GM06990 (cell line): ENCODE measurements at regions not wholly inside any gene's neighbourhood (a gene's known extent, or its start where the extent isn't known, plus 50 kb on each side); places are given as distances from the start of the nearest gene placed in this dataset.

Source experiments
- DNase-seq: peaks from one replicate; pipeline ENCODE4 v3.0.0-alpha.2; 2011; ENCODE audit not compliant: insufficient read length; ENCODE audit errors: extremely low read depth
- H3K27me3 ChIP-seq: replicated peaks from 2 replicates; pipeline ENCODE4 v1.6.0; 2011; ENCODE audit warnings: low read length; ENCODE audit not compliant: control insufficient read depth, insufficient read depth
- H3K36me3 ChIP-seq: 2 replicates; pipeline ENCODE4 v1.5.1; 2011; ENCODE audit warnings: low read length; ENCODE audit not compliant: control insufficient read depth, insufficient read depth
- H3K4me3 ChIP-seq: replicated peaks from 2 replicates; pipeline ENCODE4 v1.5.1; 2011; ENCODE audit warnings: low read depth, mild to moderate bottlenecking, control low read depth, low read length
- CTCF ChIP-seq: IDR thresholded peaks from 2 replicates; pipeline ENCODE4 v1.5.1; 2011; ENCODE audit warnings: low read length, control low read depth, mild to moderate bottlenecking, inconsistent platforms; ENCODE audit not compliant: insufficient read depth, poor library complexity, severe bottlenecking

- no peaks in the 10 kb centered on the region for H3K27me3 ChIP-seq
- no peak overlapping the region for H3K4me3 ChIP-seq
- DNase-seq, result no peak
- no peak for TF ChIP-seq CTCF
- no peaks in the 10 kb centered on the region for H3K36me3 ChIP-seq
Measured at GRCh38 chr3:154003649-154004048, 117.5 kb upstream of the ARHGEF26 start.

GRCh38 chr3:154011036-154011435, 110.2 kb upstream of the ARHGEF26 start:
- Histone ChIP-seq H3K36me3 (no peaks in the 10 kb centered on the region), H3K27me3 (no peaks in the 10 kb centered on the region), H3K4me3 (no peak overlapping the region)
- TF ChIP-seq CTCF, result no peak
- DNase-seq, result no peak

- TF ChIP-seq CTCF, result no peak
Measured at GRCh38 chr3:154013736-154014135, 107.5 kb upstream of the ARHGEF26 start.

GRCh38 chr3:154015307-154015706, 105.9 kb upstream of the ARHGEF26 start:
- Histone ChIP-seq H3K36me3 (no peaks in the 10 kb centered on the region), H3K4me3 (no peak overlapping the region), H3K27me3 (no peaks in the 10 kb centered on the region)
- DNase-seq, result no peak
- no peak for TF ChIP-seq CTCF

More at GRCh38 chr3:154013736-154014135, 107.5 kb upstream of the ARHGEF26 start:
- H3K4me3 ChIP-seq, result no peak overlapping the region
- H3K27me3 ChIP-seq, result no peaks in the 10 kb centered on the region
- DNase-seq, result no peak
- no peaks in the 10 kb centered on the region for H3K36me3 ChIP-seq

- Histone ChIP-seq H3K36me3 (no peaks in the 10 kb centered on the region), H3K27me3 (no peaks in the 10 kb centered on the region), H3K4me3 (no peak overlapping the region)
- no peak for DNase-seq
- TF ChIP-seq CTCF, result peak; percentile 76
Measured at GRCh38 chr3:154018100-154018696, 103.0 kb upstream of the ARHGEF26 start.

GRCh38 chr3:154022606-154023005, 98.6 kb upstream of the ARHGEF26 start:
- TF ChIP-seq CTCF, result no peak
- H3K4me3 ChIP-seq, result no peak overlapping the region
- DNase-seq, result no peak

More at GRCh38 chr3:154022606-154023005, 98.6 kb upstream of the ARHGEF26 start:
- Histone ChIP-seq H3K36me3 (no peaks in the 10 kb centered on the region), H3K27me3 (no peaks in the 10 kb centered on the region)
